ENCODE measurements at regions not wholly inside any gene's neighbourhood (a gene's known extent, or its start where the extent isn't known, plus 50 kb on each side); places are given as distances from the start of the nearest gene placed in this dataset.

DNA sequence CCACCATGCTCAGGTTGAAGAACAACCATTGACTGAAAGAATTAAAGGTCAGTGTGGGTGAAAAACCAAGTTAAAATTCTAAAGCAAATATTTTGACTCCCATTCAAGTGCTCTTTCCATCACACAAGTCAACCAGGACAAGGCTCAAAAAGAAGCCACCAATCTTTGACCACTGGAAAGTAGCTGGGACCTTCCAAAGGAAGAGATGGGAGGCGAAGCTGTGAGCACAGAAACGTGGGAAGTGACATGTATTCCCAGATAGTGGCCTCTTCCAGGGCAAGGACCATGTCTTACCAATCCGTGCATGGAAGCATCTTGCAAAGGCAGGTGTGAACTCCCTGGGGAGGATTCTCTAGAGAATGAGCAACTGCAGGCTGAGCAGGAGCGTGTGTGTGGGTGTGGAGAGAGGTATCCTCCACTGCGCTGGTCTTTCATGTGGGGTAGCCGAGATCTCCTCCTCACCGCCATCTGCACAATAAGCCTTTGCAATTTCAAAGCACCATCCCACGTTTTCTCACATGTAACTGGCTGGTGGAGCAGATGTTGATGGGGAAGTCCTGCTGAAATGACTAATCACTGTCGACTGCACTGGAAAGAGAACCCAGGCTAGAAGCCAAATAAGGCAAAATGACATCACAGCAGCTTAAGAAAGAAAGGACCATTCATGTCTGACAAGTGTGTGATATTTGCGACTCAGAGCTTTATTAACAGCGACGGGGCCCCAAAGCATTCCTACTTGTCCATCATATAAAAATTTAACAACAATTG, 189.4 kb upstream of the RREB1 start:
- no peak for DNase-seq (ENCODE audit: low spot score)

DNA sequence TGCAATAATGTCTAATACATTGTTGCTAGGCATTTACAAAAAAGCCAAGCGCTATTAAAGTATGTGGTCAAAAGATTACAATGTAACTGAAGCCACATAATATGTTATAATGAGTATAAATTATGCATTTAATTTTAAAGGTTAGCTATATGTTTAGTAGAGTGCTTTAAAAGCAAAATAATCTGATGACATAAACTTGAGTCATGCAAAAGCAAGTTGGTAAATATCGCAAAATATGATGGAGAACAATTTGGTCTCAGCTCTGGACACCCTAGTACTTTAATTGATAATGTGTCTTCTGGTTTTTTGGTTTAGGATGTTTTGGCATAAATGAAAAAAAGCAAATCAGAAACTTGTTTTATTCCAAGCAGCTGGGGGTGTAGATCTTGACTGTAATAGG, 188.6 kb upstream of the RREB1 start:
- DNase-seq (ENCODE audit: low spot score), result no peak

DNA sequence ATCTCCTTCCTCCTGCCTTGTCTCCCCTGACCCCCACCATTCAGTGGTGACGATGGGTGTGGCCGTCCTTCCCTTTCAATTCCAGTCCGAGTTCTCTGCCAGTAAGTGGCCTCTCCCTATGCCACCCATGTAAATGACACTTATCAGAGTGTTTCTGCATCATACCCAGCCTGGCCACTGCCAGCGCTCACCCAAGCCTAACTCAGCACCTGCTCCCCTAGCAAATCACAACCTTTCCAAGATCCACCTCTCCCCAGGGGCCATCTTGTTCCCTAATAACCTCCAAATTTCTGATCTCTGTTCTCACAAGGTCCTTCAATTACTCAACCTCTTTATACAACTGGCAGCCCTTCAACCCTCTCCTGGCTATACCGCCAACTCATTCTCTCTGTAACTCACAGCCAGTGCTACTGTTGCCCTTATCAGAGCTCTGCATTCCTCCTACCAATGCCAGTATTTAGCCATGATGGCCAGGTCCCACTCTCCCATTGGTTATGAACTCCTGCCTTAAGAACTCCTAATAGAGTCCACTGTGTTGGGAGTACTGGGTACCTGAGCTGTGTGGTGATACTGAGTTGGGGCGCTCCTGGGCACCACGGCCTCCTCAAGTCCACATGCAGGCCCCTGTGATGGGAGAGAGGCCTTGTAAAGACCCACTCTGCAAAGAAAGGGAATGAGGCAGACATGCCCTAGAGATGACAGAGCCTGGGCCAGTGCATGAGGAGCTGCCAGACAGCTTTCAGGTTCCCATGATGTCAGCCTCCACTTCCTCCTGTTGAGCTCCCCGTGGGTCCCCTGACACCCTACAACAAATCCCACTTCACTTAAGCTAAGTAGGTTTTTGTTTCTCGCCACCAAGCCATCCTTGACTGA, 187.4 kb upstream of the RREB1 start:
- no peak for DNase-seq (ENCODE audit: low spot score)

DNA sequence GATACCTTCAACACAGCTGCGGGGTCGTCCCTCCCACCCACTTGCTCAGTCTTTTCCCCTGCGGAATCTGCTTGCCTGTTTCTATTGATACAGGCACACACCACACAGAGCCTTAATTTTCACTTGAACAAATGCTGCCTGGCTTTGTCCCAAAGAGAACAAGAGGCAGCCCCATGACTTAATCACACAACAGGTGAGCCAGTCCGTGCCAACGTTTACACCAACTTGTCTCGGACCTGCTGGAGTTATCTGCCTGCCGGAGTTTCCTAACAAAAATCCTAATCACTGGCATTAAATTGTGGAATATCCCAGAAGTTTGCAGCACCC, 186.8 kb upstream of the RREB1 start:
- DNase-seq (ENCODE audit: low spot score), result no peak

GRCh38 chr6:6922166-6922565, 185.6 kb upstream of the RREB1 start:
- no peak for DNase-seq (ENCODE audit: low spot score)

GRCh38 chr6:6923605-6924004, 184.2 kb upstream of the RREB1 start:
- no peak for DNase-seq (ENCODE audit: low spot score)

DNA sequence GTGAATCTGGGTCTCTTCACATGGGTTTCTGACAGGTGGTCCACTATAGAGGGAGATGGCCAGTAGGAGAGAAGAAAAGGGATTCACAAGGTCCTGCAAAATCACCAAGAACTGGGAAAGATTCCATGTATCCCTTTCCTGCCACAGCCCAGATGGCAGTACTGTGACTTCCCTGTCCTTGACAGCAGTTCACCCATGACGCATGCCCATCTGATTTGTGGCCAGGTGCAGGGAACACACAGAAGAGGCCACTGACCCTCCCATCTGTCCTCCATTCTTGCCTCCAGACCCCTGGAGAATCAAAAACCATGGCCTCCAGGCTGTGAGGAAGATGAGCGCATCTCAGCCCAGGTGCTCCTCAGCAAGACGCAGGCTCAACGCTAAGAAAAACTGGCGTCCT, 183.1 kb upstream of the RREB1 start:
- no peak for DNase-seq (ENCODE audit: low spot score)

GRCh38 chr6:6925391-6926164, 182.2 kb upstream of the RREB1 start:
- no peak for DNase-seq (ENCODE audit: low spot score)

GRCh38 chr6:6926856-6927255, 180.9 kb upstream of the RREB1 start:
- DNase-seq (ENCODE audit: low spot score), result no peak

- no peak for DNase-seq (ENCODE audit: low spot score)
These were observed 180.0 kb upstream of the RREB1 start for GRCh38 chr6:6927521-6928361.

DNA sequence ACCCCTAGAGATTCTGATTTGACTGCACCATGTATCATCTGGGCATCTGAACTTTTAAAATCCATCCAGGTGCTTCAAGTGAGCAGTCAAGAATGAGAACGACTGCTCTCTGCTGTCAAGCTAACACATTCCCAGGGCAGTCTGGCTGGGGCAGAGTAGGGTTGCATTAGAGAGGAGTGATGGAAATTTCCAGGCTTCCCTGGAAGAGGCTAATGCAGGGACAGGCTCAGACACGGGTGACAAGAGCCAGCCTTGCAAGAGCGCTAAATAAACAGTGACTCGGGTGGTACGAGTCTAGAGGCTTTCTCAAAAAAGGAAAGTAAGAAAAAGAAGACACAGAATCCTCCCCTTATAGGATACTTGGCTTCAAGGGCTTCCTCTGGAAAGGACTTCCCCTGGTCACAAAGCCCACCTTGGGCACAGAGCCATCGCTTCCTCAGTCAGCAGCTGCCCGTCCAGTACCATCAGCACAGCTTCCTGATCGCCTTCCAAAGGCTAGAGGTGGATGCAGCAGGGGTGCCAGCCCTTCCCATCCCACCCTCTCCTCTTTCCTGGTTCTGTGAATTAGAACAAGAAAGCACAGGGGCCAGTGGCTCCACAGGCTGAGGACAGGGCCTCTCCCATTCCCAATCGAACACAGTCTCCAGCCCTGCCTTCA, 177.4 kb upstream of the RREB1 start:
- no peak for DNase-seq (ENCODE audit: low spot score)

- DNase-seq (ENCODE audit: low spot score), result peak; percentile 72
These were observed 176.4 kb upstream of the RREB1 start for GRCh38 chr6:6931071-6932025.

- no peak for DNase-seq (ENCODE audit: low spot score)
These were observed 175.4 kb upstream of the RREB1 start for GRCh38 chr6:6932341-6932740.

- DNase-seq (ENCODE audit: low spot score), result no peak
These were observed 174.8 kb upstream of the RREB1 start for GRCh38 chr6:6932968-6933367.

GRCh38 chr6:6940031-6941025, 167.4 kb upstream of the RREB1 start:
- DNase-seq (ENCODE audit: low spot score), result no peak

GRCh38 chr6:6941201-6941600, 166.6 kb upstream of the RREB1 start:
- no peak for DNase-seq (ENCODE audit: low spot score)

DNA sequence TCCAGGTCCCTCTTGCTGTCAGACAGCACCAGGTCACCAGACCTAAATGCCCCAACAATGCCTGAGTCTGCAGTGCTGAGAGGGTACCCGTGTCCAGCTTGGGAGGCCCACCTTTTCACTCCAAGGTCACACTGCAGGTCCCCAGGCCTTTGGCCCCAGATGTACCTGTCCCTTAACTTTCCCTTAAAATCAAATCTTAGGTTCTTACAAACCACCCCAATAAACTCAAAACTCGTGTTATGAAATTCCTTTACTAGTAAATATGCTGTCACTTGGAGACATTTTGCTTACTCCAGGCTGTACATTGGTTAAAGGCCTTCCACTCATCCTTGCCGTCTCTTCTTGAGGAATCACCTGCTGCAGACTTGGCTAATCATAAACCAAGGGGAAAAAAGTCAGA, 165.7 kb upstream of the RREB1 start:
- no peak for DNase-seq (ENCODE audit: low spot score)

- DNase-seq (ENCODE audit: low spot score), result no peak
These were observed 164.9 kb upstream of the RREB1 start for GRCh38 chr6:6942831-6943230.

GRCh38 chr6:6943421-6943820, 164.3 kb upstream of the RREB1 start:
- DNase-seq (ENCODE audit: low spot score), result no peak
